ENCODE measurements at regions not wholly inside any gene's neighbourhood (a gene's known extent, or its start where the extent isn't known, plus 50 kb on each side); places are given as distances from the start of the nearest gene placed in this dataset.

DNA sequence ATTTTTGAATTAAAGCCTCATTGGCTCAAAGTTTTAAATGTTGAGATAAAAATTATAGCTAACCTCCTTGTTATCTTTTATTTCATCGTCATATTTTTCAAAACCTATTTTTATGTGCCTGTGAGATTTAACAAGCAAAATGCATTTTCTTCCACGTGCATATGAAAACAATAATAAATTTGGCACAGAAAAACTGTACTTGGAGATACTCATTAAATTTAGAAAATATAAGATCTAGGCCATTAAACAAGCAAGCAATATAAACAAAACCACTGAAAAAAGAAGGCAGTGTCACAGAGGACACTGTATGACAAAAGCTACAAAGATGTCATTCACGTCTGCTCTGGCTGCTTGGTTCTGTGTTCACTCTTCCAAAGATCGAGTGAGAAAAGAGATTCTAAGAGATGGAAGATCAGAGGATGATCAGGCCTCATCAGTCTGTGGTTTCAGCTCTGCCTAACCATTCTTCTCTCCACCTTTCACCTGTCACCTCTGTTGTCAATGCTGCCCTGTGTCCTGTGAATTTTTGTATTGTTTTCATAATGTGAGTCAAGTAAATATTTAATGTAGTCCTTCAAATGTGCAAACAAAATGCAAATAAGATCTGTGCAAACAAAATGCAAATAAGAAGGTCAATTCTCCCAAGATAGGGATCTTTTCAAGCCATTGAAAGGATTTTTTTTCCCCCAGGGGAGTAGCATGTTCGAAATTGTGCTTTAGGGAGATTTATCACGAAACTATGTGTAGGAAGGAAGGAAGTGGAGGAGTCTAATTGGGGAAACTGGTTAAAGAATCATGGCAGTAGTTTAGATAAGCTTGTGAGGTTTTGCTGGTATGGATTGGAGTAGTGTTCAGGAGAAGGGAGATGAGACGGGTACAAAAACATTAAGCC is 138.7 kb upstream of the RBMS1 start:
- H3K36me3 Mint-ChIP-seq (ENCODE audit: low read depth) = no peaks in the 10 kb centered on the region
- no peaks in the 10 kb centered on the region for H3K4me1 Mint-ChIP-seq (ENCODE audit: low read depth)
- peaks cover 6% of the 10 kb centered on the region for H3K9me3 Mint-ChIP-seq
- no peak overlapping the region for H3K4me3 Mint-ChIP-seq
- H3K27me3 Mint-ChIP-seq (ENCODE audit: low read depth) = no peaks in the 10 kb centered on the region
- H3K27ac Mint-ChIP-seq = no peak overlapping the region

DNA sequence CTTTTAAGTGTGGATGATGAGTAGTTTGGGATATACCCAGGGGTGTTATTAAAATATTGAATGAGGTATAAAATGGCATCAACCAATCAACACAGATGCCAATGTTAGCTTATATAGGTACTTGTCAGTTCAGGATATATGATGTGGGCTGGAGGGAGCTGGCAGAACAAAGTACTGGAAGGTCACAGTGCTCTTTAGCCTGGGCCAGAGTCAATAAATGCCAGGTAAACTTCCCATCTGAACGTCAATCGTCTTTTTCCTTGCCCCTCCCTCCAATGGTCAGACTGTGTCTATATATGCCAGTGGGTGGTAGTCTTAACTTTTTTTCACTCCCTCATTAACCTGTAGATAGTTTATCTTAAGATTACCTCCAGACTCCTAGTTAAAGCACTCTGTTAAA is 140.8 kb upstream of the RBMS1 start:
- Mint-ChIP-seq H3K36me3 (ENCODE audit: low read depth) (no peaks in the 10 kb centered on the region), H3K9me3 (peaks cover 12% of the 10 kb centered on the region), H3K4me3 (no peak overlapping the region), H3K27me3 (ENCODE audit: low read depth) (no peaks in the 10 kb centered on the region), H3K4me1 (ENCODE audit: low read depth) (no peaks in the 10 kb centered on the region), H3K27ac (no peak overlapping the region)

DNA sequence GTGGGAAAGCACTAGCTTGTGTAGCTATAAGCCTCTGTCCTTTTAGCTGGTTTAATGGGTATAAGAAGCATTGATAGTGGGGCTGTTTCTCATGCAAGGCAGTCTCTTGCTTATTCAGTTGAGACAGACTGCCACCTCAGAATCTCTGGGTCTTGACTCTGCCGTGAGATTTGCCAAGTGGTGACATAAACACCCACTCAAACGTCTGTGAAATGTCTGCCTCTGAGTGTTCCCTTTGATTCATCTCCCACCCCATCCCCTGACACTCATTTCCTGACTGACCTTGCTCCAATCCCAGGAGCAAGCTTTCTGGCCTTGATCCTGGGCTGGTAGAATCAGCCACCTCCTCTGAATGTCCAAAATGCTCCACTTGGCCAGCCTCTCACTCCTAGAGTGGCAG is 141.9 kb upstream of the RBMS1 start:
- Mint-ChIP-seq H3K4me3 (no peak overlapping the region), H3K27ac (no peak overlapping the region), H3K27me3 (ENCODE audit: low read depth) (no peaks in the 10 kb centered on the region), H3K9me3 (peaks cover 21% of the 10 kb centered on the region), H3K4me1 (ENCODE audit: low read depth) (no peaks in the 10 kb centered on the region), H3K36me3 (ENCODE audit: low read depth) (peaks cover 2% of the 10 kb centered on the region)

DNA sequence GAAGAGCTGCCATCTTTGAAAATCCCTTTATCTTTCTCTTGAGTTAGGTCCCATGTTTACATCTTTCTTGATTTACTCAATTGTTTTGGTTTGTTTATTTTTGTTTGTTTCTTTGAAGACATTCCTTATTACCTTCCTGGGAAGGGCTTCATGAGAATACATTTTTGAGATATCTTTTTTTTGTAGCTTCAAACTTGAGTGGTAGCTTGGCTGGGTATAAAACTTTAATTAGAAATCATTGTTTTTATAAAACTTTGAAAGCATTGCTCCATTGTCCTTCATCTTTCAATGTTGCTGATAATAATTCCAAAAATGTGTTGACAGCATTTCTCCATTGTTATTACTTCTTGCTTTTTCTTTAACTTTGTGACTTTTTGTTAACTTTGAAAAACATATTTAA is 145.9 kb upstream of the RBMS1 start:
- Mint-ChIP-seq H3K27ac (no peak overlapping the region), H3K27me3 (ENCODE audit: low read depth) (peaks cover 3% of the 10 kb centered on the region), H3K36me3 (ENCODE audit: low read depth) (peaks cover 3% of the 10 kb centered on the region), H3K4me3 (no peak overlapping the region), H3K4me1 (ENCODE audit: low read depth) (no peaks in the 10 kb centered on the region), H3K9me3 (peaks cover 26% of the 10 kb centered on the region)

DNA sequence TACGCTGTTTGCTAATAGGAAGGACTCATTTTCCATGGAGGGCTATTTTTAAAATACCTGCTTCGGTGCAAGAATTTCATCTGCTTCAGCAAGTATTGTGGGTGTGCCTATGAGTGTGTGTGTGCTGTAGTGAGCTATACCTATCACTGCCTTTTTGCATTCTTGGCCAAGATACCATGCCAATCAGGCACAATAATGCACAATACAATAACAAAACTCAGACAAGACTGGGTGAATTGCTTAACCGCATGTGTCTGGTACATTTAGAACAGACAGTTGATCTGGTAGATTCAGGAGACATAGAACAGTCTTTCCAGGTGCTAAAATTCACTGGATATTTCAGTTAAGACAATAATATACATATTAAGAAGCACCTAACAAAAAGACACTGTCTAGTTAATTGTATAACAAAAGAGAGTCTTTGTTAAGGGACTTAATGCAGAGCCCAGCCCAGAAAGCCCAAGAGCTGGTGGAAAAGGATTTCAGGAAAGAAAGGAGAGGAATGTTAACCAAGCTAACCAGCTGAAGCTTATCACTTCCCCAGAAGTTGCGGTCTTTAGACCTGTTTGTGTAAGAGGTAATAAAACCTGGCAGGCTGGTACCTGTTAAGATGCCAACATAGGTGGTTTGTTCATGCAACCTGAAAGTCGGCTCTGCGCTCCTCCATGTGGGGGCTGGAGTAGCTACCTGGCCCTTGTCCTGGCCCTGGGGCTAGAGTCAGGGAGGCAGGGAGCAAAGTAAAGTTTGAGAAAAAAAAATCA is 153.3 kb upstream of the RBMS1 start:
- H3K27ac Mint-ChIP-seq = no peak overlapping the region
- H3K4me3 Mint-ChIP-seq = no peak overlapping the region
- H3K27me3 Mint-ChIP-seq (ENCODE audit: low read depth) = peaks cover 3% of the 10 kb centered on the region
- H3K36me3 Mint-ChIP-seq (ENCODE audit: low read depth) = no peaks in the 10 kb centered on the region
- H3K4me1 Mint-ChIP-seq (ENCODE audit: low read depth) = peaks cover 2% of the 10 kb centered on the region
- H3K9me3 Mint-ChIP-seq = no peaks in the 10 kb centered on the region

DNA sequence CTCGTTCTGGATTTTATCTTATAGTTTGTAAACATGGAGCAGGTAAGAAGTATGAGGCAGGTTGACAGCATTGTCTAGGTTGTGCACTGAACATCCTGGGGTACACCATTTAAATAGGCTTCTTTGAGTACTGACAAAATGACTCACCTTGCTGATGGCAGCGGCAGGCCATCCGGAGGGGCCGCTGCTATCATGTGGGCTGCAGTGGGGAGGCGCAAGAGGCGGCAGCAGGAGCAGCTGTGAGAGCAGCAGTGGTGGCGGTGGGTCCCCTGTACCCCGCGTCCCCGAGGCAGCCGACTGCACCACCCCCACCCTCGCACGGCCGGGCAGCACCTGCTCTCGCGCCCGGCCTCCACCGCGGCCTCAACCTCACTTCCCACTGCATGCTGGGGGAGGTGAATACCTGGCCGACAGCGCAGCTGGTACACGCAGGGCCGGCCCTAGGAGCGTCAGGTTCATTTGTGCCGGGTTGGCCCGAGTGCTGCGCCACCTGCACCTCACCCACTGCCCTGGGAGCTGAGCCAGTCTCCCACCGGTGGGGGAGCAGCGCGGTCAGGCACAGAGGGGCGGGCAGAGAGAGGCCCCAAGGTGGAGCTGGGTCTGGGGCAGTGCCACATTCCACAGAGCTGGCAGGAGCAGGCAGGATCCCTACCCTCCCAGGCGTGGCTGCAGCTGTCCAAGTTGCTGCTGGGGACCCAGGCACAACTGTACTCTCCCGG is 154.5 kb upstream of the RBMS1 start:
- H3K9me3 Mint-ChIP-seq = no peaks in the 10 kb centered on the region
- no peaks in the 10 kb centered on the region for H3K36me3 Mint-ChIP-seq (ENCODE audit: low read depth)
- peaks cover 3% of the 10 kb centered on the region for H3K27me3 Mint-ChIP-seq (ENCODE audit: low read depth)
- no peak overlapping the region for H3K27ac Mint-ChIP-seq
- no peak overlapping the region for H3K4me3 Mint-ChIP-seq
- H3K4me1 Mint-ChIP-seq (ENCODE audit: low read depth) = peaks cover 13% of the 10 kb centered on the region

DNA sequence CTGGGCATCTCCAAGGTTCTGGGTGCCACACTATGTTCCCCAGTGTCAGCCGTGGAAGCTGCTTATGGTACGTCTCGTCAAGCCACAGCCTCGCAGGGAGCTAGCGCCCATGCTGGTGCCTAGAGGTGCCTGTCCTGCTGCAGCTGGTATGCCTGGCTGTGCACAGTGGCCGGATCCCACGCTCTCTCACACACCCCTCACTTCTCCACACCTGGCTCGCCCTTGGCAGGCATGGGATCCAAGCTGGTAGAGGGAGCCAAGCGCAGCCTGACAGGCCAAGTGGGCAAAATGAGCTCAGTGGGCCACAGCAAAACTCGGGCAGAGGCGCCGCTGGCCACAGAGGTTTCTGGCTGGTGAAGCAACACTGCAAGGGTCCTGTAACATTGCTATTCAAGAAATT is 156.1 kb upstream of the RBMS1 start:
- no peak overlapping the region for H3K4me3 Mint-ChIP-seq
- H3K27me3 Mint-ChIP-seq (ENCODE audit: low read depth) = no peaks in the 10 kb centered on the region
- peaks cover 13% of the 10 kb centered on the region for H3K4me1 Mint-ChIP-seq (ENCODE audit: low read depth)
- no peak overlapping the region for H3K27ac Mint-ChIP-seq
- no peaks in the 10 kb centered on the region for H3K9me3 Mint-ChIP-seq
- no peaks in the 10 kb centered on the region for H3K36me3 Mint-ChIP-seq (ENCODE audit: low read depth)

DNA sequence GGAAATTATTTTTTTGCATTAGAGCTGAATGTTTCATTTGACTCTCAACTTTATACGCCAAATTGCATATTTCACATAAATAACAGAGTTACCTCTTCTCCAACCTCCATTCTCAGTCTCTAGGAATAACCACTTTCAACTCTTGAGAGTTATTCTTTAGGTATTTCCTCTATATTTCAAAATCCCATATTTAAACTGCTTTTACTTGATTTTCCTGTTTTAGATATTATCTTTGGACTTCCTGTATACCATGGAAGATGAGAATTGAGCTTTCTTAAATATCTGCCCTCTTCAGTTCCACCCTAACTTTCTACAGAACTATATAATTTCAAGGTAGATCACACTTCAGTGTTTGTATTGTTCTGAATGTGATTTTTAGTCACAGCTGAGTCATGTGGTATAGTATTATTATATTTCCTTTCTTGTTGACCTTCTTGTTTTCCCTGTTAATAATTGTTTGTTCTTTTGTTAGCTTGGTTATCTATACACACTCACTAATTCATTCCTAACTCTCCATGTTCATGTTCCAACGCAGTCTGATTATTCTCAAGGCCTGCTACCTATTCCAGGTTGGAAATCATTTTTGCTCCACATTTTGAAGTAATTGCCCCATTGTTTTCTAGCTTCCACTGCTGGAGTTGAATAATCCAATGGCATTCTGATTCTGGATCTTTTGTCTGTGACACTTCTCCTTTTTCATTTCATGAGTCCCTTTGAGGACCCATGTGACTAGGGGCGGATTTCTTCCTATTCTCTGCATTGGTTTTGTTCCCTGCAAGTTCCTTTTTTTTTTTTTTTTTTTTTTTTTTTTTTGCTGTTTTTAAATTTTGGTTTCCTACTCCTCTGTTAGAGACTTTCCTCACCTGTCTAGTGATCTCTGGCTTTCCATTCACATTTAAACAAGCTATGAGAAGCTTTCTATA is 156.8 kb upstream of the RBMS1 start:
- H3K27me3 Mint-ChIP-seq (ENCODE audit: low read depth) = no peaks in the 10 kb centered on the region
- H3K9me3 Mint-ChIP-seq = no peaks in the 10 kb centered on the region
- peaks cover 13% of the 10 kb centered on the region for H3K4me1 Mint-ChIP-seq (ENCODE audit: low read depth)
- no peak overlapping the region for H3K4me3 Mint-ChIP-seq
- H3K27ac Mint-ChIP-seq = no peak overlapping the region
- no peaks in the 10 kb centered on the region for H3K36me3 Mint-ChIP-seq (ENCODE audit: low read depth)

DNA sequence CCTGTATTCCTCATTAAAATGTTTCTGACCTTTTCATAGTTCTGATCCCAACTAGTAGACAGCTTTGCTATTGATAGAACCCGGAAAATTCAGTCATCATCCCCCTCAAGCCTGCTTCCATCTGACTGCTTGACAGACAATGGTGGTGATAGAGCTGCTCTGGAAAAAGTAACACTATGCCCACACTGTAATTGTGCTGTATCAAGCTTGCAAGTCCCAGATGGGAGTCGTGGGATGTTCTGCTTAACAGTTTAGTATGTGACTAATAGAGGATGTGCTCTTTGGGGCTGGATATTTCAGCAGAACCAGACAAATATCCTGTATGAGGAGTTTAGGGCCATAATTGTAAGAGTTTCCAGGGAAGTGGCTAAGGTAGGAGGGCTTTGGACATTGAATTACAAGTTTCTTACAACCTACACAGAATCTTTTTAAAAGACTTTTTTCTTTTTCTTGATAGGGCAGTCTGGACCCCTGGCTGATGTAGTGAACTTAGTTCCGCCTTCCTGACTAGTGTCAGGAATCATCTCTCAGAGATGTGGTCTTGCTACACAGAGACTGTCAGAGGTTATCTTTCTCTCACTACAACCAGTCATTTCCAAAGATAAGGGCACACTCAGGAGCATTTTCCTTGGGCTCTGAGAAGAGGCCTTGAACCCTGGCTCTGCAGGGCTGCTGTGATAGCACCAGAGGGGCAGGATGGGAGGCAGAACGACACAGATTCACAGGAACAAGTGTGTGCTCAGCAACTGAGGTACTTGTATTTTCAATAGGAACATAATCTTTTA is 158.0 kb upstream of the RBMS1 start:
- H3K27me3 Mint-ChIP-seq (ENCODE audit: low read depth) = peaks cover 1% of the 10 kb centered on the region
- no peaks in the 10 kb centered on the region for H3K9me3 Mint-ChIP-seq
- no peak overlapping the region for H3K4me3 Mint-ChIP-seq
- no peaks in the 10 kb centered on the region for H3K36me3 Mint-ChIP-seq (ENCODE audit: low read depth)
- peaks cover 13% of the 10 kb centered on the region for H3K4me1 Mint-ChIP-seq (ENCODE audit: low read depth)
- no peak overlapping the region for H3K27ac Mint-ChIP-seq

DNA sequence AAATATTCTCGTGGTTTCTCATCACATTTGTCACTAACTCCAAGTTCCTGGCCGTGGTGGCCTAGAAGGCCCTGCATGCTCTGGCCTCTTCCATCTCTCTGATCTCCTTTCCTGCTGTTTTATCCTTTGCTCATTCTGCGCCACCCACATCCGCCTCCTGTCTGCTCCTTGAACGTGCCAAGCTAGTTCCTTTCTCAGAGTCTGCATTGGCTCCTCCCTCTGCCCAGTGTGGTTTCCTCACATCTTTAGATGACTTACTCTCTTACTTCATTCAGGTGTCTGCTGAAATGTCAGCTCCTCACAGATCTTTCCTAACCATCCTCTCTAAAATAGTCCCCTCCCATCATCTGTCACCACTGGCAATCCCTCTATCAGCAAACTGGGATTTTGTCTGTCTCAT is 158.6 kb upstream of the RBMS1 start:
- Mint-ChIP-seq H3K27me3 (ENCODE audit: low read depth) (peaks cover 7% of the 10 kb centered on the region), H3K4me3 (peak overlapping the region; percentile 8), H3K4me1 (ENCODE audit: low read depth) (peaks cover 13% of the 10 kb centered on the region), H3K36me3 (ENCODE audit: low read depth) (no peaks in the 10 kb centered on the region), H3K9me3 (no peaks in the 10 kb centered on the region), H3K27ac (no peak overlapping the region)

DNA sequence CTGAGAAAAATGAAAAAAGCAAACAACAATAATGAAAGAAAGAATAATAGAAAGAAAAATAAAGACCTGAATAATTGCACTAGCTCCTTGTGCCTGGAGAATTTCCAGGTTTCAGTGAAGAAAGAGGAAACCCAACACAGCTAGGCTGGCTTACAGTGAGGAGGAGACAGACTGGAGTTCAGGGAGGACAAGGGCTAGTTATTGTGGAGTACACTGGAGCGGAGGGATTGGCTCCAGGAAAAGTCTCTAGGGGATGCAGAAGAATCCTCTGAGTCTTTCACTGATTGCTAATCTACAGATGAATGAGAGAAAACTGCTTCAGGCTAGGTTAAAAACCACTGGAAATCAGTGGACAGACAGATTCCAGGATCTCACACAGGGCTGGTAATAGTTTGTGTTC is 163.6 kb upstream of the RBMS1 start:
- Mint-ChIP-seq H3K36me3 (ENCODE audit: low read depth) (no peaks in the 10 kb centered on the region), H3K27ac (no peak overlapping the region), H3K4me3 (no peak overlapping the region), H3K27me3 (ENCODE audit: low read depth) (peaks cover 28% of the 10 kb centered on the region), H3K4me1 (ENCODE audit: low read depth) (peaks cover 10% of the 10 kb centered on the region), H3K9me3 (no peaks in the 10 kb centered on the region)

DNA sequence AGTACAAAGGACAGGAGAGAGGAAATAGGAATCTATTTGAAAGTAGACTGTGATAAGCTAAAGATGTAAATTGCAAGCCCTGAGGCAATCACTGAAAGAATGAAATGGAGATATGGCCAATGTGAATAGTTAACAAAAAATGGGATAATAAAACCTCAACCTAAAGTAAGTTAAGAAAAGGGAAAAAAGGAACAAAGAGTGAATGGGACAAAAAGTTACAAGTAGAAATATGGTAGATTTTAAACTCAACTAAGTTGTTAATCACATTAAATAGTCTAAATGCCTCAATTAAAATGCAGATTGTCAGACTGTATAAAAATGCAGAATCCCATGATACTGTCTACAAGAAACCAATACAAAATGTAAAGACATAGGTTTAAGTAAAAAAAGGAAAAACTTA is 165.2 kb upstream of the RBMS1 start:
- Mint-ChIP-seq H3K9me3 (no peaks in the 10 kb centered on the region), H3K27me3 (ENCODE audit: low read depth) (peaks cover 28% of the 10 kb centered on the region), H3K27ac (no peak overlapping the region), H3K4me1 (ENCODE audit: low read depth) (no peaks in the 10 kb centered on the region), H3K4me3 (no peak overlapping the region), H3K36me3 (ENCODE audit: low read depth) (no peaks in the 10 kb centered on the region)

DNA sequence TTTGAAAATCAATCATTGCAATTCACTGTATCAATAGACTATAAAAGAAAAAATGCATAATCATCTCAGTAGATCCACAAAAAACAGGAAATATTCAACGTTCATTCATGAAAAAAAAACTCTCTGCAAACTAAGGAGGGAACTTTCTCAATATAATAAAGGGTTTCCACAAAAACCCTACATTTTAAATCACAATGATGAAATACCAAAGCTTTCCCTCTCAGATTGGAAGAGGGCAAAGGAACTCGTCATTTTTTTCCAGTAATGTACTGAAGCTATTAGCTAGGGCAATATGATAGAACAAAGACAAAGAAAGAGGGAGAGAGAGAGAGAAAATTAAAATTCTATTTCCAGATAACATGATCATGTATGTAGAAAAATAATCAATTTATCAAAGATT is 167.1 kb upstream of the RBMS1 start:
- peaks cover 33% of the 10 kb centered on the region for H3K27me3 Mint-ChIP-seq (ENCODE audit: low read depth)
- no peak overlapping the region for H3K4me3 Mint-ChIP-seq
- no peaks in the 10 kb centered on the region for H3K9me3 Mint-ChIP-seq

More for the DNA sequence above, 167.1 kb upstream of the RBMS1 start:
- H3K4me1 Mint-ChIP-seq (ENCODE audit: low read depth) = peaks cover under 1% of the 10 kb centered on the region
- H3K36me3 Mint-ChIP-seq (ENCODE audit: low read depth) = no peaks in the 10 kb centered on the region
- H3K27ac Mint-ChIP-seq = no peak overlapping the region

Data from T-helper 1 cell treated with Interleukin-12 subunit alpha and Interleukin-12 subunit beta and Interleukin-4 antibody, amounts not matched to agents 30 μg/mL and 1 μg/mL, for 36 hours (primary cell).